ENCODE measurements at regions not wholly inside any gene's neighbourhood (a gene's known extent, or its start where the extent isn't known, plus 50 kb on each side); places are given as distances from the start of the nearest gene placed in this dataset.

GRCh38 chr2:198315791-198316630 is 511.6 kb downstream of the PLCL1 start:
- ChIA-PET CTCF (ENCODE audit: low intra/inter-chr PET ratio) (interaction anchor here (0.6 kb wide), 1 partner anchor 110 kb away, joined by 3 read pairs; no protein-coding TSS in a partner anchor), POLR2A (no interaction called here)
- Histone ChIP-seq H2AFZ (ENCODE audit: low read depth, low read length) (no peak overlapping the region), H3K27me3 (ENCODE audit: control insufficient read depth in 2 of 2, insufficient read depth in 2 of 2, low read length in 2 of 2) (peaks cover 0 to 8% of the 10 kb centered on the region in 2 experiments; a peak in 1 of 5 replicates), H3K36me3 (ENCODE audit: control insufficient read depth, insufficient read depth, low read length) (no peaks in the 10 kb centered on the region), H3K9ac (ENCODE audit: insufficient read depth in 1 of 2, low read depth in 2 of 2, low read length in 2 of 2) (no peak overlapping the region), H3K4me3 (no peak overlapping the region), H3K27ac (ENCODE audit: extremely low read depth, low read depth, low read length) (no peak overlapping the region), H3K9me3 (replicated peaks; ENCODE audit: control insufficient read depth, insufficient read depth, low read depth, low read length) (no peaks in the 10 kb centered on the region), H4K20me1 (replicated peaks; ENCODE audit: control insufficient read depth, insufficient read depth, low read length) (no peaks in the 10 kb centered on the region), H3K4me1 (replicated peaks in 1 of 2; ENCODE audit: control insufficient read depth in 2 of 2, insufficient read depth in 2 of 2, low read length in 2 of 2) (no peaks in the 10 kb centered on the region), H3K79me2 (ENCODE audit: control insufficient read depth, insufficient read depth, low read length) (no peaks in the 10 kb centered on the region), H3K4me2 (ENCODE audit: insufficient read depth, low read length) (no peak overlapping the region), H3K9me1 (ENCODE audit: control insufficient read depth, insufficient read depth, low read length) (no peaks in the 10 kb centered on the region)
- TF ChIP-seq KLF16 (IDR thresholded peaks at IDR 0.05) (no peak), ASH1L (IDR thresholded peaks at IDR 0.05; ENCODE audit: borderline replicate concordance, low read depth, partially characterized antibody) (no peak), USF1 (CRISPR knock-in tag; IDR thresholded peaks at IDR 0.05) (no peak), RBBP5 (IDR thresholded peaks at IDR 0.05; ENCODE audit: borderline replicate concordance, insufficient read depth, low read length, poor library complexity, severe bottlenecking) (no peak)
- ATAC-seq (no peak), FAIRE-seq (no peak), DNase-seq (ENCODE audit: extremely low read depth in 1 of 4, low spot score in 3 of 4) (no peak)
- 3% methylated on average over 4 of the region's 4 CpGs for WGBS (ENCODE audit: insufficient coverage, low coverage, missing lambda C conversion rate)
- in situ Hi-C loops (cut with MboI): loop anchor here (25.0 kb wide), 2 partner anchors 1171 to 1421 kb away; no protein-coding TSS in a partner anchor
- no TSS peak for BruUV-seq (replicated peaks)
- intact Hi-C loops (cut with micrococcal nuclease): loop anchor here (2.0 to 10.0 kb wide), 3 partner anchors 1171 to 1629 kb away; no protein-coding TSS in a partner anchor
